BE2C (cell line): ENCODE measurements at regions not wholly inside any gene's neighbourhood (a gene's known extent, or its start where the extent isn't known, plus 50 kb on each side); places are given as distances from the start of the nearest gene placed in this dataset.
"Not testable (repeated sequence)": the region's sequence is repeated elsewhere in the genome, so short reads cannot be mapped to it uniquely, and the experiment has no call there.

Experiments used
- DNase-seq: peaks from one replicate; pipeline ENCODE4 v3.0.0-alpha.2; 2020
- H3K27me3 ChIP-seq: fragments of 250-450 bp; sonication (Bioruptor Pico); 2 replicates; pipeline ENCODE4 v1.5.1; 2020; ENCODE audit warnings: mild to moderate bottlenecking
- H3K36me3 ChIP-seq: fragments of 250-450 bp; sonication (Bioruptor Pico); 2 replicates; pipeline ENCODE4 v1.5.1; 2020; ENCODE audit warnings: mild to moderate bottlenecking
- H3K4me1 ChIP-seq: fragments of 250-450 bp; sonication (Bioruptor Pico); 2 replicates; pipeline ENCODE4 v1.5.1; 2020
- H3K4me3 ChIP-seq: 2 replicates; pipeline ENCODE4 v1.5.1; 2011; ENCODE audit warnings: low read depth, low read length
- H3K9me3 ChIP-seq: fragments of 250-450 bp; sonication (Bioruptor Pico); 2 replicates; pipeline ENCODE4 v1.5.1; 2020
- TF ChIP-seq, protein P1 (sequence below): IDR thresholded peaks from 2 replicates; pipeline ENCODE4 v1.5.1; 2012; ENCODE audit warnings: mild to moderate bottlenecking, low read depth, low read length

DNA sequence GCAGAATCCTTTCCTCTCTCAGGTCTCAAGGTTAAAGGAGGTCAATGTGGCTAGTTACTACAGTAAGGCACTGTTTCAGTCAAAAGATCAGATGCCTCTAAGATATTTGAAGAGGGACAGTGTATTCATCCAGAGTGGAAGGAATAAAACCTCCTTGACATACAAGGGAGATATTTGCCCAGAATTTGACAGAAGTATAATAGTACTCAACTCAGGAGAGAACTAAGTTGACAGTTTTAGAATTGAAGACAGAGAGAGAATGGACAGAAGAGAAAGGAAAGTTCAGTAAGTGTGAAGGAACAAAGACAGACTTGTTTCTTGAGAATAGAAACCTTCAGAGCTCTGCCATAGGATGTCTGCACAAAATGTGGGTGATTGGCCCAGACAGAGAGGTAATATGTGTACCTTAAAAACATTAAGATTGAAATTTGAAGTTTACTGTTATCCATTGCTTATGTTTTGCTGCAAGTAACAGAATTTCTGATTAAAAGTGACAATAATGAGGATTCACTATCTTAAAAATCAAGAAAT lies 507.1 kb downstream of the IGSF11 start:
- DNase-seq: no peak
- no peaks in the 10 kb centered on the region for H3K27me3 ChIP-seq
- no peak overlapping the region for H3K4me3 ChIP-seq
- H3K36me3 ChIP-seq: no peaks in the 10 kb centered on the region
- TF ChIP-seq, protein P1, sequence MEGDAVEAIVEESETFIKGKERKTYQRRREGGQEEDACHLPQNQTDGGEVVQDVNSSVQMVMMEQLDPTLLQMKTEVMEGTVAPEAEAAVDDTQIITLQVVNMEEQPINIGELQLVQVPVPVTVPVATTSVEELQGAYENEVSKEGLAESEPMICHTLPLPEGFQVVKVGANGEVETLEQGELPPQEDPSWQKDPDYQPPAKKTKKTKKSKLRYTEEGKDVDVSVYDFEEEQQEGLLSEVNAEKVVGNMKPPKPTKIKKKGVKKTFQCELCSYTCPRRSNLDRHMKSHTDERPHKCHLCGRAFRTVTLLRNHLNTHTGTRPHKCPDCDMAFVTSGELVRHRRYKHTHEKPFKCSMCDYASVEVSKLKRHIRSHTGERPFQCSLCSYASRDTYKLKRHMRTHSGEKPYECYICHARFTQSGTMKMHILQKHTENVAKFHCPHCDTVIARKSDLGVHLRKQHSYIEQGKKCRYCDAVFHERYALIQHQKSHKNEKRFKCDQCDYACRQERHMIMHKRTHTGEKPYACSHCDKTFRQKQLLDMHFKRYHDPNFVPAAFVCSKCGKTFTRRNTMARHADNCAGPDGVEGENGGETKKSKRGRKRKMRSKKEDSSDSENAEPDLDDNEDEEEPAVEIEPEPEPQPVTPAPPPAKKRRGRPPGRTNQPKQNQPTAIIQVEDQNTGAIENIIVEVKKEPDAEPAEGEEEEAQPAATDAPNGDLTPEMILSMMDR: no peak
- H3K9me3 ChIP-seq: no peaks in the 10 kb centered on the region
- H3K4me1 ChIP-seq: no peaks in the 10 kb centered on the region

DNA sequence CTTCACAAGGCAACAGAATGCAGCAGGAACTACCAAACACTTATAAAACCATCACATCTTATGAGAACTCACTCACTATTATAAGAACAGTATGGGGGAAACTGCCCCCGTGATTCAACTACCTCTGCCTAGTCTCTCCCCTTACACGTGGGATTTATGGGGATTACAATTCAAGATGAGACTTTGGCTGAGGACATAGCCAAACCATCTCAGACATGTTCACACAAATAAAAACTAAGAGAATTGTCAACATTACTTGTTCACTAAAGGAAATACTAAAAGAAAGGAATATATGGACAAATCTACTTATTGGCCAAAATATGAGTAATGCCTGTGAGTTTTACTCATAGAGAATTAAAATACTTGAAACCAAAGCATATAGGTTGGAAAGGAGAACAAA lies 505.1 kb downstream of the IGSF11 start:
- no peak overlapping the region for H3K4me3 ChIP-seq
- no peaks in the 10 kb centered on the region for H3K4me1 ChIP-seq
- no peaks in the 10 kb centered on the region for H3K27me3 ChIP-seq
- no peaks in the 10 kb centered on the region for H3K9me3 ChIP-seq
- no peaks in the 10 kb centered on the region for H3K36me3 ChIP-seq
- DNase-seq: no peak
- TF ChIP-seq, protein P1: no peak

DNA sequence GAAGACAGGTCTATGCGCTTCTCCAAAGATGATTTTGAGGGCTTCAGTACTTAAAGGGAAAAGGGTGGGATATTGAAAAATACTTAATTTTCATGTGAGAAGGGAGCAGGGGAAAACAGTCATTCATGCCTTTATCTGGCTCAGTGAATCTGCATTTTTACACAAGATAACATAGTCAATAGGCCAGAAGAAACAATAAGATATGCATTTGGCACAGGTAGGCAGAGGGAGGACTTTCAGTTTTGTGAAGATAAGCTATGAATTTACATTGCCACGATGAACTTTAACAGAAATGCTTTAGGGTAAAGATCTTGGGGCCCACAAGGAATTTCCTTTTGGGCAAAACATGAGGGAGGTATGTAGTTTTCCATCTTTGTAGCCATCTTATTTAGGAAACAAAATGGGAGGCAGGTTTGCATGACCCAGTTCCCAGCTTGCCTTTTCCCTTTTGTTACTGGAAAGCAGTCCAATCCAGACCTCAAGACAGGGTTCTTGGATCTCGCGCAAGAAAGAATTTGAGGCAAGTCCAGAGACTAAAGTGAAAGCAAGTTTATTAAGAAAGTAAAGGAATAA lies 504.2 kb downstream of the IGSF11 start:
- H3K4me3 ChIP-seq: no peak overlapping the region
- H3K9me3 ChIP-seq: no peaks in the 10 kb centered on the region
- H3K36me3 ChIP-seq: no peaks in the 10 kb centered on the region
- DNase-seq: no peak
- no peaks in the 10 kb centered on the region for H3K27me3 ChIP-seq
- TF ChIP-seq, protein P1: no peak
- no peaks in the 10 kb centered on the region for H3K4me1 ChIP-seq

DNA sequence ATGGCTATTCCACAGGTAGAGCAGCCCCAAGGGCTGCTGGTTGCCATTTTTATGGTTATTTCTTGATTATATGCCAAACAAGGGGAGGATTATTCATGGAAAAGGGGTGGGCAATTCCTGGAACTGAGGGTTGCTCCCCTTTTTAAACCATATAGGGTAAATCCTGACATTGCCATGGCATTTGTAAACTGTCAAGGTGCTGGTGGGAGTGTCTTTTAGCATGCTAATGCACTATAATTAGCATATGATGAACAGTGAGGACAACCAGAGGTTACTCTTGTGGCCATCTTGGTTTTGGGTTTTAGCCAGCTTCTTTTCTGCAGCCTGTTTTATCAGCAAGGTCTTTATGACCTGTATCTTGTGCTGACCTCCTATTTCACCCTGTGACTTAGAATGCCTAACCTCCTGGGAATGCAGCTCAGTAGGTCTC lies 503.7 kb downstream of the IGSF11 start:
- not testable (repeated sequence) for H3K4me1 ChIP-seq, H3K9me3 ChIP-seq, H3K36me3 ChIP-seq, H3K4me3 ChIP-seq, DNase-seq, H3K27me3 ChIP-seq

DNA sequence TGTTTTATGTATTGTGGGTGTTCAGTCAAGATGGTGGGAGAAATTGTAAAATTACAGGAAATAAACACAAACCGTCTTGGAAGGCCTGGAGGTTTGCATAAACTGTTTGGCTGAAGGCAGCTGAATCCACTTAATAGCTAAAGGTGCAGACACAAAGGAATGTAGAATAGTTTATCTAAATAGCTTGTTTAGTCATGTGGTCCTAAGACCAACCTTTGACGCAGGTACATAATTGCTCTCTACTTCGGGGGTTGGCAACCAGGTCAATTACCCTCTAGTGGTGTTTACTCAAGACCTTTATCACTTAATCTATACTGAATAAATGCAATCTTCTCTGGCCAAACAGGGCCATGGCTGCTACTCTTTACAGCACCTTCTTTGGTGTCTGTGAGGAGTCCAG lies 502.8 kb downstream of the IGSF11 start:
- Histone ChIP-seq H3K27me3 (no peaks in the 10 kb centered on the region), H3K36me3 (no peaks in the 10 kb centered on the region), H3K4me3 (no peak overlapping the region), H3K9me3 (no peaks in the 10 kb centered on the region), H3K4me1 (no peaks in the 10 kb centered on the region)
- TF ChIP-seq, protein P1: no peak
- DNase-seq: no peak

DNA sequence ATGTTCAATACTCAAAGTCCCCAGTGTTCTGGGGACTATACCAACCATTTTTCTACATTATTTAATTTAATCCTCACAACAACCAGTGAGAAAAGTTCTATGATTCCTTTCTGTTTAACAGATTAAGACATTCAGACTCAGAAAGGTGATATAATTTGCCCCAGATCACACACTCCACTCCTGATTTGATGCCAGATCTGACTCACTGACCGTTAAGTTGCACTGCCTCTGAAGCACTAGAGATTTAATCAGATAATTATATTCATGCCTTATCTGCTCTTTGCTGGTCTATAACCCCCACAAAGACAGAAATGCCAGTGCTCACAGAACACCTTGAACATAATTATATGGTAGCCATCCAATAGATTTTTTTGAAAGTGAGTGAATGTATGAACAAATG lies 501.0 kb downstream of the IGSF11 start:
- TF ChIP-seq, protein P1: no peak
- Histone ChIP-seq H3K4me3 (no peak overlapping the region), H3K36me3 (no peaks in the 10 kb centered on the region), H3K9me3 (no peaks in the 10 kb centered on the region), H3K27me3 (no peaks in the 10 kb centered on the region), H3K4me1 (no peaks in the 10 kb centered on the region)
- DNase-seq: no peak
